HPDE6-E6E7 (cell line): ENCODE measurements at regions not wholly inside any gene's neighbourhood (a gene's known extent, or its start where the extent isn't known, plus 50 kb on each side); places are given as distances from the start of the nearest gene placed in this dataset.

Experiments used
- DNase-seq: peaks from one replicate; pipeline ENCODE4 v3.0.0; 2011; ENCODE audit warnings: missing footprints; ENCODE audit errors: extremely low spot score

DNA sequence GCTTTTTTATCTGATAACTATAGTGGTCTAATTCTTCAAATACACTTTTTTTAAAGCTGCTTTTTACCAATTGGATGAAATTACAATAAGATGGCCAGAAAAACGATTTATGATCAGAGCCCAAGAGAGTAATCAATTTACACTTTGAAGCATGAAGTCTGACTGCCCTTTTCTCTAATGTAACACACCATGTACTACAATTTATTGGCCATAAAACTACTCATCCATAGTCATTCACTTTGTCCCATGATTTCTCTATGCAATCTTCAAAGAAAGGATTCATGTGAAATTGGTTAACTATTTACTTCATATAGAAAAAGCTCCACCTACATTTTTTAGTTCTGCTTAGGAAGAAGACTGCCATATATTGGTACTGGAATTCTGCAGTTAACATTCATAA is 73.6 kb upstream of the CAST start:
- DNase-seq = no peak

DNA sequence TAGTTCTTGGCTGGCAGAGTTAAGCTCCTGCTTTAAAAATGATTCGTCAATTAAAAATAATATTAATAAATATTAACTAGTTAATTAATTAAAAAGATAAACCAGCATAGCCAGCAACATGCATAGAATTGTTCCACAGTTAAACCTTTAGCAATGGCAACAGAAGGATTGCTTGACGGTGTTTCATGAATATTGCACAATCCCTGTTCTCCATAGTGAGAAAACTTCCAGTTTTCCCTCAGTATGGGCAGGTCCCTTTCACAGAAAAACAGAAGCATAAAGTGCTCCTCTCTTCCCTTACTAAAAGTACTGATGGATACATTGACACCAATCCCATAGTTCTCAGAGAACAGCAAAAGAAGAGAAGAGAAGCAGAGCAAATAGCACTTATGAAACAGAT is 71.4 kb upstream of the CAST start:
- DNase-seq = no peak

DNA sequence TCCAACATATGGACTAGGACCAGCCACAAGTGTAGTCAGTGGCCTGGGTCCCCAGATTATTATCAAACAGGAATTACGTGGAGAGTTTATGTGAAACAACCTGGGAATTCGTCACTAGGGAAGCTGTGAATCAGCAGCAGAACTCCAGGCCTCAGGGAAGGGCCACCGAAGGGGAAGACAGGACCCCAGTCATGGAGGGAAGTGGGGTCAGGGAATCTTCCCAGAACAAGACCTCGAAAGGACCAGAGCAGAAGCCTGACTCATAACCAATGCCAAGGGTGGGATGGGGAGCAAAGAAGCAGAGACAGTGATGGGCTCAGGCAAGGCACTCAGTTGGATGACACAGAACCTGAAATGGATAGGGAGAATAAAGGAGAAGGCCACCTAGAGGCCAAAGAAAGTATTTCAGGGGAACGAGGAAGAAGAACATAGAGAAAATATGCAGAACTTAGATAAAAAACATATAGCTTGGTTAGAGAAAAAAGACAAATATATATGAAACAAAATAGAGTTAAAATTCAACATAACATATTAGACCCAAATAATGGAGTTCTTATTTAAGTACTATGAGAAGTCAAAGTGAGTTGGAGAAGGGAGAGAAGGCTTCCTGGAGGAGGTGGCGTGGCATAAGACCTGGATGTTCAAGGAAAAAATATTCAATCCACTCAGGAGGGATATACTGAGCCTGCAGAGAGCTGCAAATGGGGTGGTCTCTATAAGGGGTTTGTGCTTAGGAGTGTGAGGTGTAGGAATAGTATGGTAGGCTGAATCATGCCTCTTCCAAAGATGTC is 66.7 kb upstream of the CAST start:
- no peak for DNase-seq

DNA sequence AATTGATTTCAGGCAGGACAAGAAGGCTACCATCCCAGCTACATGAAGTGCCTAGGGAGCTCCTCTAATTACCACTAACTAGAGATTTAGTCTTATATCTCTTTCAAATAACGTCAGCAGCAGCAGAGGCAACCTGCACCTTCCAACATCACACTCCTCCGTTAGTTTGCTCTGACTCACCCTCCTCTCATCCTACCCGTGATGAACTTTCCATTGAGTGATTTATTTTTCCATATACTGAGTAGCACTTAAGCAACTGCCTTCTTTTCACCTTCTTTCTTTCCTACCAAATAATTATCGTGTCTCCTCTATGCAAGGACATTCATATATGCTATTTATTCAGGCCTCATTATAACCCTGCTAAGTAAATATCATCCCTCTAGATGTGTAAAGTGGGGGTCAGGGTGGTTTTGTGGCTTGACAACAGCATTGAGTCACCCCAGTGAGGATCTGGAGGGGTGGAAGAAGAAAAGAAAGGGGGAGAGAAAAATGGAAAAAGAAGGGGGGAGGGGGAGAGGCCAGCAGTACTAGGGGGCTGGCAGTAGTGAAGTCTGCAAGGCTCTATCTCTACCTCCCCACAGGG is 64.6 kb upstream of the CAST start:
- DNase-seq = no peak

DNA sequence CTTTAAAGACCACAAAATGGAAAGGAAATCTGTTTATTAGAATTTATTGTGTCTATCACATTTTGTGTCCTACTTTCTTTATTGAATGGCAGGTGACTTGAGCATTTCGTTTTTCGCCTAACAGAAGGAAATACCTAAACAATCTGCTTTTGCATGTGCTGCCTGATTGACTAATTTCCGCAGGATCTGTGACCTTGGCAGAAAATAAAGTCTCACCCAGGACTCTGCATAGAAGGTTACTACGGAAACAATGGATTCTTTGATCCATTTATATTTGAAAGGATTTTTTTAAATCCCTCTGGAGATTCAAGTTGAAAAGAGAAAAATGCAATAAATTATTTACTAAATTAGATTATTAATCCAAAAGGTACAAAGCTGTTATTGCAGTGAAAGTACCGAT is 61.0 kb upstream of the CAST start:
- DNase-seq = no peak

DNA sequence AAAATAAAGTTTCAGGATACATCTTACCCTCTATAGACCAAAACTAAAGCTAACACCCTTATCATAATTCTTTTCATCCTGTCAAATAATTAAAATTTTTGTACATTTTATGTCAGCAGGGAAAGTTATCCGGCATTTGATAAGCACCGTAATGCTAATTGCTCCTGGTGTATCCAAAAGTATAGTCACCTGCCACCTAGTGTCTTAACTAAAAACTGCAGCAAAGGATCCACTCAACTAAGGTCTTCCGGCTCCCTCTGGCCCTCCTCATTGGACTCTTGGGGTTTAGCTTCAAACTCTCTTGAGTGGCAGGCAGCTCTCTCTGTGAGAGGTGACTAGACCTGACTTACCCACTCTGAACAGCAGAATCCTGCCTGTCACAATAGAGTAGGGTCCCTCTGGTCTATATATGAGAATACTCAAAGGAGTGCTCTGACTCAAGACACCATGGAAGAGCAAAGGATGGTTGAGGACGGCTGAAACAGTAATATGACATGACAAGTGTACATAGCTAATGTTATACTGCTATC is 60.4 kb upstream of the CAST start:
- peak; percentile 49 for DNase-seq

DNA sequence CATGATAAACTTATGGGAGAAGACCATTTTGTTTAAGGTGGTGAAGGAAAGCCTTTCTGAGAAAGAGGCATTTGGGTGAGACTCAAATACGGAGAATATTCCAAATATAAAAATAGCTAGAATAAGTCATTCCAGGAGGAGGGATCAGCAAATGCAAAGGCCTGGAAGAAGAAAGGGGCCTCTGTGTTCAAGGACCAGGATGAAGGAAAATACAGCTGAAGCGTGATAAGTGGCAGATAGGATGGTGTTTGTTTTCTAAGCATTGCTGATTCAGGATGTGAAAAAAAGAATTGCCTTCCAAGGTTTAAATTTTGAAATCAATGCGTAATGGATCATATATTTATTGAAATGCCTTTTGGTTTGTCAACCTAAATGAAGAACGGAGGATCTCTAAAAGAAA is 59.4 kb upstream of the CAST start:
- DNase-seq = no peak

DNA sequence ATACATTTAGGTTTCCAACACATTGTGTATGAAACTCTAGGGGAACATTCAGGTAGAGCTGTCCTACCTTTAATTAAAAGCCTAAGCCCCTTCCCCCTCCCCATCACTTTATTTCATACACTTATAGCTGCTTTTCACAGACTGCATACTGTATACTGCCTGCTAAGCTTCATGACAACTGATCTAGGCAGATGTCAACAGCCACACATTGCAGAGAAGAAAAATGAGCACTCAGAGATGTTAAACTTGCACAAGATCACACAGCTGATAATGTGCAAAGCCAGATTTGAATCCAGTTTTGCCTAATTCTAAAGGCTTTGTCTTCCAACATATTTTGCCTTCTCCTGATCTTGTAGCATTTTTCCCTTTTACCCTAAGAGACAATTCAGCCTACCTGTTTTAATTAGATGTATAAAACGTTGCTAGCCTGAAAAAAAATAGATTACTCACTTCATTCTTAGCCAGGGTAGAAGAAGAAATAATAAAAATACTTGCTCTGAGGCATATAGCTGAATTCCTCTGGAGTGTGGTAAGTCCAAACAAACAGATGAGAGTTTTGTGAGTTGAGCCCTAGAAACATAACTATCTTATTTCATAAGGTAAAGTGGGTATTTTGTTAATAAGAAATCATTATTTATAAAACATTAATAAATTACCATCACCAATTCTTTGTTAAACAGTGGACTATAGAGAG is 56.9 kb upstream of the CAST start:
- DNase-seq = no peak

DNA sequence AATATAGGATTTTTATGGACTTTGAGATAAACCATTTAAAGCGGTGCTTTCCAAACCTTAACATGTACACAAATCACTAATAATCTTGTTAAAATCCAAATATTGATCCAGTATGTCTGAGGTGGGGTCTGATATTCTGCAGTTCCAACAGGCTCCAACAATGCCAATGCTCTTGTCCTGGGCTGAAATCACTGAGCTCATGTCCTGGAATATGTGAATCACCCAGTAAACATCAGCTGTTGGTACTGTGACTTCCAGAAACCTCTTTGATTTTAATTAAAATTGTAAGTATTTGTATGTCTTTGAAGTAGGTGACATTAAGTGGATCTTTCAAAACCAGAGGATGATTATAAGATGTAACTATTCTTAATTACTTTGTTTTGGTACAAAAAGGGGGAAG is 52.8 kb upstream of the CAST start:
- DNase-seq = no peak

DNA sequence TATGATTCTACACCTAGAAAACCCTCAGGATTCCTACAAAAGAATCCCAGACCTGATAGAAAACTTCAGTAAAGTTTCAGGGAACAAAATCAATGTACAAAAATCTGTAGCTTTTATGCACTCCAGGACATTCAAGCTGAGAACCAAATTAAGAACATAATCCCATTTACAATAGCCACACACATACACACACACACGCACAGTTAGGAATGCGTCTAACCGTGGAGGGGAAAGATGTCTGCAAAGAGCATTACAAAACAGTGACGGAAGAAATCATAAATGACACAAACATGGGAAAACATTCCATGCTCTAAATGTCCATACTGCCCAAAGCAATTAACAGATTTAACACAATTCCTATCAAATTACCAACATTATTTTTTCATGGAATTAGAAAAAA is 51.4 kb upstream of the CAST start:
- no peak for DNase-seq

DNA sequence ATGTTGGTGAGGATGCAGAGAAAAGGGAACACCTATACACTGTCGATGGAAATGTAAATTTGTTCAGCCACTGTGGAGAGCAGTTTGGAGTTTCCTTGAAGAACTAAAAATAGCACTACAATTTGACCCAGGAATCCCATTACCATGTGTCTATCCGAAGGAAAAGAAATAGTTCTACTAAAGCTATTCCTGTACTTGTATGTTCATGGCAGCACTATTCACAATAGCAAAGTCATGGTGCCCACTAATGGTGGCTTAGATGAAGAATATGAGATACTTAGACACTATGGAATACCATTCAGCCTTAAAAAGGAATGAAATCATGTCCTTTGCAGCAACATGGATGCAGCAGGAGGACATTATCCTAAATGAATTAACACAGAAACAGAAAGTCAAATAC is 50.2 kb upstream of the CAST start:
- DNase-seq = no peak
